GM18505 (cell line): ENCODE measurements at regions not wholly inside any gene's neighbourhood (a gene's known extent, or its start where the extent isn't known, plus 50 kb on each side); places are given as distances from the start of the nearest gene placed in this dataset.
A peak's percentile ranks its signal among the peaks of the same experiment; 100 is the strongest.

Experiments used
- ATAC-seq: cut with Tn5 transposase; IDR thresholded peaks from one replicate; pipeline ENCODE4 v1.9.1; 2021; ENCODE audit not compliant: unreplicated experiment
- POLR2A ChIP-seq: IDR thresholded peaks from 4 replicates; pipeline ENCODE4 v1.6.1; 2011; ENCODE audit warnings: borderline replicate concordance; ENCODE audit not compliant: insufficient read depth, insufficient read length; ENCODE audit errors: extremely low read depth

DNA sequence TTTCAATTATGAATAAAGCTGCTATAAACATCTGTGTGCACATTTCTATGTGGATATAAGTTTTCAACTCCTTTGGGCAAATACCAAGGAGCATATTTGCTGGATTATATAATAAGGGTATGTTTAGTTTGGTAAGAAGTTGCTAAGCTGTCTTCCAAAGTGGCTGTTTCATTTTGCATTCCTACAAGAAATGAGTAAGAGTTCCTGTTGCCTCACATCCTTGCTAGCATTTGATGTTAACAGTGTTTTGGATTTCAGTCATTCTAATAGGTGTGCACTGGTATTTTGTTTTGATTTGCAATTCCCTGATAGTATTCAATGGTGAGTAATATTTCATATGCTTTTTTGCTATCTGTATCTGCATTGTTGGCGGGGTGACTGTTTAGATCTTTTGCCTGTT lies 120.7 kb upstream of the MDFIC2 start:
- no peak for TF ChIP-seq POLR2A
- no peak for ATAC-seq

DNA sequence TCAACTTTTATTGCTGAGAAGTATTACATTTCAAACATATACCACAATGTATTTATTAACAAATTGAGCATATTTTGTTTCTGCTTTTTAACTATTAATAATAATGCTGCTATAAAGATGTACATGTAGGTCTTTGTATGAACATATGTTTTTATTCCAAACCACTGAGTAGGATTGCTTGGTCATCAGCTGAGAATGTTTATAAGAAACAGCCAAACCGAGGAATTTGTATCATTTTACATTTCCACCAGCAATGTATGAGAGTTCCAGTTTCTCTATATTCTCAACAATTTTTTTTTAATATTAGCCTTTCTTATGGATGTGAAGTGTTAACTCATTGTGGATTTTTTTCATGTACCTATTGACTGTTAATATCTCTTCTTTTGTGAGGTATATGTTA lies 119.5 kb upstream of the MDFIC2 start:
- no peak for ATAC-seq
- no peak for TF ChIP-seq POLR2A

DNA sequence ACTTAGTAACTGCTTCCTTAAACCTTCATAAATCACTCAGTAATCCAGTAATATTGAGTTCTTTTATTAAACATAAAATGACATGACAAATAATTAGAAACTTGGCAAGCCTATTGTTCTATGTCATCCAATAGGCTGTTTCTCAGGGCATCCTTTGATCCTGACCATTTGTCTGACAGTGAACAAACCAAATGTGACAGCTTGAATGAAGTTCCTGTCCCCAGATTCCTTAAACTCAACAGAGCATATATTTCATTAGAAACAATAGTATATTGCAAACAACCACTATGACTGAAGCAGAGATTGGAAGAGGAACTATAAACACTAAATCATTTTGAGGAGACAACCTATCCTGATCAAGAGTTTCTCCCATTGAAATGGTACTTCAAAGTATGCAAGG lies 113.6 kb upstream of the MDFIC2 start:
- no peak for TF ChIP-seq POLR2A
- no peak for ATAC-seq

DNA sequence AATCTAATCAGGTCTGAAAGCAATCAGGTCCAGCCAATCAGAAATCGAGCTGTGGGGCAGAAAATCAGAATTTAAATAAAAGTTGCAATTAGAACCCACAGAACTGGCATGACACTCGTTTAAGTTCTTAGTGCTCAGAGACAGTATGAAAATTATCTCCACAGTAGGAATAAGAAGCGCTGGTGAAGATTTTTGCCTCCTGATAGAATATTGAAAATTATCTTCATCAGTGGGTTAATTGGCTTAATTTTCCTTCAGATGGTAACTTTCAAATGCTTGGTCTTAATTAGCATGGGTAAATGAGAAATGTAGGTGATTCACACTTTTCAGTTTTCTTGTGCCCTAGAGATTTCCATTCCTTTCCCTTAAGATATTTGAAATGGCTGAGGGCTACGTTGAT lies 109.1 kb upstream of the MDFIC2 start:
- TF ChIP-seq POLR2A = no peak
- ATAC-seq = no peak

DNA sequence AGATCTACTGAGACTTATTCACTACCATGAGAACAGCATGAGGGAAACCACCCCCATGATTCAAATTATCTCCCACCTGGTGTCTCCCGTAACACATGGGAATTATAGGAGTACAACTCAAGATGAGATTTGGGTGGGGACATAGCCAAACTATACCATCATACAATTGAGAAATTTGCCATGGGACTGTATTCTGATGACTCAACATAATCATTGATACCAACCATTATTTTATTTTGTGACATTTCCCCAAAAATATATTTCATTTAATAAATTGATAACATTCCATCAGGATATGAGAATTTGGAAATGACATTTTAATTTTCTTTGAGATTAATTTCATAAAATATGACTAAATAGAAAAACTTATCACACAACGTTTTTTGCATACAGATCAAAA lies 96.6 kb upstream of the MDFIC2 start:
- no peak for TF ChIP-seq POLR2A
- ATAC-seq = no peak

DNA sequence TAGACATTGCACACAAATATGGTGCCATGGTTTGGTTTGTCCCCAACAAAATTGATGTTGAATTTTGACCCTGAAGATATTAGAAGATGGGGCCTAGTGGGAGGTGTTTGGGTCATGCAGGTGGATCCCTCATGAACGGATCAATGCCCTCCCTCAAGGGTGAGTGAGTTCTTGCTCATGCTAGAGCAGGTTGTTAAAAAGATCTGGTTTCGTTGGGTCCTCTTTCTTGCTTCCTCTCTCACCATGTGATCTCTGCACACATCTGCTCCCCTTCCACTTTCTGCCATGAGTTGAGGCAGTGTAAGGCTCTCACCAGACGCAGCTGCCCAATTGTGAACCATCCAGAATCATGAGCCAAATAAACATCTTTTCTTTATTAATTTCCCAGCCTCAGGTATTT lies 87.8 kb upstream of the MDFIC2 start:
- no peak for TF ChIP-seq POLR2A
- ATAC-seq = peak; percentile 95

DNA sequence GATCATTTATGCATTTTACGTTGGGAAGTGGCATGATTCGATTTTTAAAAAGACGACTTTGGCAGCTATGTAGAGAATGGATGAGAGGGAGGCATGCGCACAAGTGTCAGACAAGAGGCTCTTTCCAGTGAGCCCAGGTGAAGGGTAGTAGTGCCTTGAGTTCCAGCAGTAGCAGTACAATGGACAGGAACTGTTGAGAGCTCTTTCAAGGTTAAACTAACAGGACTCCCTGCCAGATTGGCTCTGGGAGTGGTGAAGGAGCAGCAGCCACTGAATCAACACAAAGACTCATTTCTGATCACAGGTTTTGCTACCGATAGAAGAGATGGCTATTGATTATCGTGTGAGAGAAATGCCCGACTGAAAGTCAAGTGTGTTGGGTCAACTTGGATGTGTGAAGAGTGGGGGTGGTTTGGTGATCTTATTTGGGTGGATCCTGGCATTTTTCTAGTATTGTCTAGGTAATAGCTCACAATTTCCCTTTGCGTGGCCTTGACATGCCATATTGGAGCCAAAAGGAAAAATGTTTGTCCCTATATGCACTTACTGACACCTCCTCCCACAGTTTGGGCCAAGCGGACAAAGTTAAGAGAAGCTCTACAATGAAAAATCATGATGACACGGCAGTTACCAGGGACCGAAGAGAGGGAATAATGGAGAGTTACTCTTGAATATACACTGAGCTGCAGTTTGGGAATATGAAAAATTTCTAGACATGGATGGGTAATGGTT lies 81.6 kb upstream of the MDFIC2 start:
- TF ChIP-seq POLR2A = no peak
- no peak for ATAC-seq

DNA sequence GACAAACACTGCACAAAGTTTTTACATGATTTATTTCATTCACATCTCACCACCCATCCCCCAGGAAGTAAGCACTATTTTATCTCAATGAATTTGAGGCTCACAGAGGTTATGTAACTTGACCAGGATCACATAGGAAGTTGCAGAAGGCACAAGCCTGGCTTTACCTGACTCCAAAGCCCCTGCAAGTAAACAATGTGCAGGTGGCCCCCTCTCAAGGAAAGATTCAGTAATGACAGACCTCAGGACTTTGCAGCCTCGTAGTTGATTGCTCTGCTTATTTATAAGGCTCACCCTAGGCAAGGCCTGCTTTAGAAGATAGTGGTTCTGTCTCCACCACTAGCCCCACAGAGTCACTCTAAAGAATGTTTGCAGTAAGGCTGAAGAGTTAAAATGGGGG lies 79.8 kb upstream of the MDFIC2 start:
- ATAC-seq = no peak
- TF ChIP-seq POLR2A = no peak

DNA sequence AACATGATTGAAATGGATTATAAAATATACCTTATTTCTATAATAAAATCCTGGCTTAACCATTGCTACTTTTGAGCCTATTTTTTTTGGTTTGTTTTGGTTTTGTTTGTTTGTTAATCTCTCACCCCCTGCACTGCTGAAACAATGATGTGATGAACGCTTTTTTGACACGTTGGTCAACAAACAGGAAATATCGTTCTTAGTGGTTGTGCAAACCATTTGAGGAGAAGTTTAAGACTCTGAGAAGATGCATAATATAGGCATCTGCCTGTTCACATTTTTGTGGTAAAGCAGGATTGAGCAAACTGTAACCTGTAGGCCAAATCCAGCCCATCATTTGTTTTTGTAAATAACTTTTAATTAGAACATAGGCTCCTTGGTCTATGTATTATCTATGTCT lies 75.5 kb upstream of the MDFIC2 start:
- no peak for ATAC-seq
- TF ChIP-seq POLR2A = no peak

DNA sequence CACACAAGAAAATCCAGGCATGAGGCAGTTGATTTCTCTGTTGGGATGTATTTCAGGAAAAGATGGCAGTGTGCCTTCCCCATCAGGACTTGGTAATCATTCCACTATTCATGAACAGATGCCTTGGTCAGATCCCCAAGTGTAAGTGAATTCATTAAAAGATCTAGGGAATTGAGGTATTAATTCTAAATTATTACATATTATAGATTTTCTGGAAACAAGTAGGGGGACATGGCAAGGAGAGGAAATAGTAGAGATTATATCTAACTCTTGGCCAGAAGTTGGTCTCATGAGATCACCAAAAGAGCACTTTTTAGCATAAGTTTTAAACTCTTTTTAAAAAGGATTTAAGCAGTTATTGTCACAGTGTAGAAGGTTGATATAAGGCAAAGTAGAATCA lies 74.4 kb upstream of the MDFIC2 start:
- no peak for TF ChIP-seq POLR2A

DNA sequence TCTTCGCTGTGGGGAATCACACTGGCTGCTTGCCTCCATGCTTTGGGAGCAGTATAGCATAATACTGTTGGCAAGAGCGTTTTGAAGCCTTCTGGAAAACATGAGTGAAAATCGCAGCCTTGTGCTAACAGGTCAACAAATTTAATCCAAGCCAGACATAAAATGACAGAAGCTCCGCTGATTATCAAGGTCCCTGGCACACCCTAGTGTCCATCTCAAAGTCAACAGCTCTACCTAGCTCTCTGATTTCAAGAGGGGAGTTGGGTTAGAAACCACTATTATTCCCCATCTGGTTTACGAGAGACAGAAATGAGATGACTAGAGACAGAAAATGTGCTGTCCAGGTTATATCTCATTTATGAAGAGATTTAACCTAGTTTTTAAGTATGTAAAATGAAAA lies 73.6 kb upstream of the MDFIC2 start:
- no peak for ATAC-seq
- TF ChIP-seq POLR2A = no peak

More for the DNA sequence above, 74.4 kb upstream of the MDFIC2 start:
- ATAC-seq = no peak

DNA sequence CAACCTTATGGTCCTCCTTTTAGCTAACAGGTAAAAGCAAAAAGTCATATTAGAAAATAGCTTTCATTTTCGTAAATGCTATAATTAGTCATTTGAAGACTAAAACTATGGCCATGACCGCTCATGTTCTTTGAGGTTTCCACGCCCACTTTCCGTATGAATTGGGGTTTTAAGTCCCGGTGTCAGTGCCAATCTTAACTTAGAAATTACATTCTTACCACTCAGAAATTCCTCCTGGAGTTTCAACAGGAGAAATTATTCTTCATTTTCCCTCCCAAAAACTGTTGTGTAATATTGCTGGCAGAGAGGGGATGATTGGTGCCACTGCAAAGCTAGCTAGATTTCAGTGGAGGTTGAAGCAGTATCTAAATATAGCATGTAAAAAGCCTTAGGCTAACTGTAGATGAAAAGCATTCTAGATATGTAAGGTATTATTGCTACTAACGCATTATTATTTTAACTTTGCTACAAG lies 71.0 kb upstream of the MDFIC2 start:
- no peak for TF ChIP-seq POLR2A
- peak; percentile 95 for ATAC-seq

DNA sequence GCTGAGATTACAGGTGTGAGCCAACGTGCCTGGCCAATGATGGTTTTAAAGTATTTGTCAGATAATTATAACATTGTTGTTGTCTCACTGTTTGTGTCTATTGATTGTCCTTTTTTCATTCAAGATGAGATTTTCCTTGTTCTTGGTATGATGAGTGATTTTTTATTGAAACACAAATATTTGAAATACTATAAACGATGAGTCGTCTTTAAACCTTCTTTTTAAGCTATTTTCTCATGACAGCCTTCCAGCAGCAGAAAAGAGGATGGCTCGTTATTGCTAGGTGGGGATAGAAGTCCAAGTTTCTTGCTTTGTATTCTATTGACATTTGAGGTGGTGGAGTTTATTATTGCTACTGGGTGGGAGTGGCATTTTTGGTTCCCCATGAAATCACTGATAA lies 61.7 kb upstream of the MDFIC2 start:
- no peak for ATAC-seq
- TF ChIP-seq POLR2A = no peak
